Stimulated activated CD8-positive, alpha-beta memory T cell treated with anti-CD3 and anti-CD28 coated beads, Interleukin-12 subunit alpha, Interleukin-12 subunit beta, amount 100 ng/mL, for 24 hours (primary cell): ENCODE measurements at regions not wholly inside any gene's neighbourhood (a gene's known extent, or its start where the extent isn't known, plus 50 kb on each side); places are given as distances from the start of the nearest gene placed in this dataset.

Experiments used
- DNase-seq: peaks from one replicate; pipeline ENCODE4 v3.0.0-alpha.2; 2020; ENCODE audit errors: extremely low read depth

- no peak for DNase-seq
Measured at GRCh38 chr2:17070711-17071110, 405.1 kb upstream of the CYRIA start.

- DNase-seq = no peak
Measured at GRCh38 chr2:17069564-17069963, 403.9 kb upstream of the CYRIA start.

- DNase-seq = no peak
Measured at GRCh38 chr2:17068021-17068420, 402.4 kb upstream of the CYRIA start.

DNA sequence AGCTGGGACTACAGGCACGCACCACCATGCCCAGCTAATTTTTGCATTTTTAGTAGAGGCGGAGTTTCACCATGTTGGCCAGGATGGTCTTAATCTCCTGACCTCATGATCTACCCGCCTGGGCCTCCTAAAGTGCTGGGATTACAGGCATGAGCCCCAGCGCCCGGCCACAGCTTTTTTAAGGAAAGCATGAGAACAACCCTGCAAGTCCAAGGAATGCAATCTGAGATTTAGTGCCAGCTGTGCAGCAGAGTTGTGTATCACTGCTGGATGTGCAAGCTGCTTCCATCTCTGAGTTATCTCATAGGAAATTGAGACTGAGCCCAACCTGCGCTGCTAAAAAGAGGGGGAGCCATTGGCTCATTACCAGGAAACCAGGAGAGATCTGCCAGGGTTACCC lies 399.9 kb upstream of the CYRIA start:
- DNase-seq = no peak

DNA sequence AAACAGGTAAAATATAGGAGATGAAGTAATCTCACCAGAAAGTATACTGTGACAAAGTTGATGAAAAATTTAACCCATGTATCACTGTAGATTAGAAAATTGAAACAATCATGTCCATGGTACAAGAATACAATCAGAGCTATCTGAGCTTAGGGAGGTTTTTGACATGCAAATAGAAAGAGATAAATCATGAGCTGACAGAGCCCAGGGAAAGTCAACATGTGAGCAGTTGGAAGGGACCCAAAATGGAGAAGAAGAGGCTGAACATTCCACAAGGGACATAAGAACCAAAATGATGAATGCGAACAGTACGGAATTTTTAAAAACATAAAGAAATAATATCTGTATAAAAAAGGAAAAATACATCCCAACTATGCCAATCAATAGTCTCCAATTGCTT lies 395.4 kb upstream of the CYRIA start:
- DNase-seq = no peak

DNA sequence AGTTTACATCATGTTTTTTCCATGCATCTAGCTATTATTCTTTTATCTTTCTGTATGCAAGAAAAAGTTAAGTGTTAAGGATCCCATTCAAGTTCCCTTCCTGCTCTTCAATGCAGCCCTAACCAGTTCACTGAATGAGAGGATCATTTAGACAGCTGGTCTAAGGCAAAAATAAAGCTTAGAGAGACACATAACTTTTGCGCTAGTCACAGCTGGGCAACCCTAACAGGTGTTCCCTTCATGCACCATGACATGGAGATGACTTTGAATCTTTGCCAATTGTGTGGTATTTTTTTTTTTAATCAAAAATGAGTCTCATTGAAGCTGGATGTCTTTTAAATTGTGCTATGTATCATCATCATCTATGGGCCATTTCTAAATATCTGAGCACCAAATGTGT lies 393.8 kb upstream of the CYRIA start:
- no peak for DNase-seq

DNA sequence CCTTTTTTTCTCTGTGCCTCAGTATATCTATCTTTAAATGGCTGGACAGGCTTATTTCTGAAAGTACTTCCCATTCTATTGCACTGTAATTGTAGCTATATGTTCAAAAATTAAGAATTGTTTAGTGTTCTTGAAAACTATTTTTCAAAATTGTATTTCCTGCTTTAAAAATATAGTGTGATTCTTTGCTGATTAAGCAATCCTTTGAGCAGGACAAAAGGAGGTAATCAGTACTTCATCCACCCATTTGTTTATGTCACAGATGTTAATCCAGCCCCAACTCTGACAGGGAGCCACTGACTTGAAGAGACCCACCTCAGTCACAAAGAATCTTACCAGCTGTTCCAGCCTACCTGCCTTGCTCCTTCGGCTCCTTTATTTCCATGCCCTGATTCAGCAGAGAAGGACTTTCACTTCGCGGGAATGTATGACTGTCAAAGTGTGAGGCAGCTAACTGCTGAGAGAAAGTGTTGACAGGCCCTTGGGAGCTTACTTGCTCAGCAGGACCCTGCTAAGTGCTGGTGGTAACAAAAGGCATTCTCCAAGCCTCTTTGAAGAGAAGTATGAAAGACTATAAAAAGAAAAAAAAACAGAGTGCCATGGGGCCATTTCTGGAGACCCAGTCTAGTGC lies 393.3 kb upstream of the CYRIA start:
- DNase-seq = no peak

DNA sequence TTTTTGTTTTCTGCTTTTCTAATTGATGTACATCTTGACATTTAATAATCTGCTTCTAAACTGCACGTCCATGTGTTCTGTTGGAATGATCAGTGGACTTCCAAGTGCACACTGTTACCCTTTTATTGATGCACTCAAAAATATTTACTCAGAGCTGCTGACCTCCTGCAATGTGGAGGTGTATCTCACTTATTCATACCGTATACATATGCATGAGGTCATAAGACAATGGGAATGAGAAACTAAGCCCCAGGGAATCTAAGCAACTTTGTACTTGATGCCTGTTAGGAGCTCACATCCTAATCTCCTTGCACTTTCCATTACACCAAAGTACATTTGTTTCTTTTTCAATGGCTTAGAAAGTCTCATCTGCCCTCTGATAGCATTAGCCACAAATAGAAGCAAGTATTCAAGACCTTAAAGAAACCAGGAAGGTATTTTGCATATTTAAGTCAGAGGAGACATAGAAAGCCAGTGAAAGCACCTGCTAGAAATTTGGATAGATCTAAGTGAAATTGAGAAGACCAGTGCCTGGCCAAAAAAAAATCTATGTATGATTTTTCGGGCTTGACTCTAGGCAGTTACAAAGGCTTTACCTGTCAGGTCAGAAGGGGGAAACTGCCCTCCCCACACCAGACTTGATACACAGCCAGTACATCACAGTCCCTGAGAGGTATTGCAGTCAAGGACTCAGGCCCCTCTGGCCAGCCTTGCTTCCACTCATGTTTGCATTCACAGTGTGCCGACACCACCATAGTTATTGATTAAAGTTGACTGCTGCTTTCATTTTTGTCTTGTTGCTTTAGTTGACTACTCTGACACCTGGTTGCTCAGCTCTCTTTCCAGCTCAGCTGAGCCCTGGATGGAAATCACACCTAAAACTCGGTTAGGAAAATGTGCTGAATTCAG lies 391.7 kb upstream of the CYRIA start:
- DNase-seq = no peak

- DNase-seq = no peak
Measured at GRCh38 chr2:17056236-17056635, 390.6 kb upstream of the CYRIA start.

DNA sequence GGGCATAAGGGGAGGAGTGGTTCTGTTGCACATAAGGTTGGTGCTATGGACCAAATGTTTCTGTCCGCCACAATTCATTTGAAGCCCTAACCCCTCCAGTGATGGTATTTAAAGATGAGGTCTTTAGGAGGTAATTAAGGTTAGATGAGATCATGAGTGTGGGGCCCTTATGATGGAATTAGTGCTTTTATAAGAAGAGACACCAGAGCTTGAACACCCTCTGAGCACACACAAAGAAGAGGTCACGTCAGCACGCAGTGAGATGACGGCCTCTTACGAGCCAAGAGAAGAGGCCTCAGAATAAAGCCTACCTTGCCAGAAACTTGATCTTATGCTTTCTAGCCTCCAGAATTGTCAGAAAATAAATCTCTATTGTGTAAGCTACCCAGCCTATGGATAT lies 386.4 kb upstream of the CYRIA start:
- no peak for DNase-seq

GRCh38 chr2:17051538-17051937 lies 385.9 kb upstream of the CYRIA start:
- DNase-seq = no peak

DNA sequence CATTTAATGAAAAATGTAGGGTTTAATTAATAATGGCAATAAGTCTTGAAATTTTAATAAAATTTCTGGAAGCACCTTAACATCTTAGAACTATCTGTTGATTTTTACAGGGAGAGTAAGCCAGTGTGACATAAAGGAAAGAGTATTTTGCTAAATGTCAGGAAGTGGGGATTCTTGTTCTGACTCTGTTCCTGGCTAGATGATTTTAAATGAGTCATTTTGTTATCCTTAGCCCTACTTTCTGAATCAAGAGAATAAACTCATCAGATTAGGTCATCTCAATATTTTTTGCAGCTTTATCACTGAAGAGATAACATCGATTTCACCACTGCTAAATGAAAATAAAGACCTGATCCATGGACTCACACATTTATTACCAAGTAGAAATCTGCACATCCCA lies 377.5 kb upstream of the CYRIA start:
- no peak for DNase-seq

DNA sequence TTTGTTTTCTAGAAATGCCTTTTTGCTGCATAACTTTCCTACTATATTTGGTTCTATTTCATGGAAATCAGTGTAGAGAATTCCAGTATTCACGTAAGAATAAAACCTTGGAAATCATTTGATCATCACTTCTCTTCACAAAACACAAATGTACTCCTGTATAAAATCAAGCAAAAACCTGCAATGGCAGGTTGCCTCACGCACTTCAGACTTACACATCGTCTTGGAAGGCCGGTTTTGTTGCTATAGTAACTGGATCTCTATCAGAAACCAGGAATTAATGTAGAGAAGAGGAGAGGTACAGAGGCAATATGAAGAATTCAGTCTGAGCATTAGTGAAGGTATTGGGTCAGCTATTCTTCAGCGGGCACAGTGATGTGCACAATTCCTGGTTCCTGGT lies 370.7 kb upstream of the CYRIA start:
- no peak for DNase-seq

- DNase-seq = no peak
Measured at GRCh38 chr2:17035010-17035409, 369.4 kb upstream of the CYRIA start.

DNA sequence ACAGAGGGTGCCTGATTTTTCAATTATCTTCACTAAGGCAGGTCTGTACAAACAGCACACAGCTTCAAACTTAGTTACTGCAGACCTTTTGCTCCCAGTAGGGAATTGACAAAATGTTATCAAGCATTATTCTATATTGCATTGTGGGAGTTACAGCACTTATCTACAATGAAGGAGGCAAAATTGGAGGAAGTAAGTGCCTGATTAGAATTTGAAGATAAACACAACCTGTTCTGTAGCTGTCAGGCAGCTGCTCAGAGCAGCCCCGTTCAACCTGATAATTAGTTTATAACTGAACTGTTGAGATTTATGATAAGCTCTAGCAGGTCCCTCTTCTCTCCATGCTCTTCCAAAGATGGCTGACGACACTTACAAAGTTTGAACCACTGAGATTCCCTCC lies 364.4 kb upstream of the CYRIA start:
- no peak for DNase-seq

DNA sequence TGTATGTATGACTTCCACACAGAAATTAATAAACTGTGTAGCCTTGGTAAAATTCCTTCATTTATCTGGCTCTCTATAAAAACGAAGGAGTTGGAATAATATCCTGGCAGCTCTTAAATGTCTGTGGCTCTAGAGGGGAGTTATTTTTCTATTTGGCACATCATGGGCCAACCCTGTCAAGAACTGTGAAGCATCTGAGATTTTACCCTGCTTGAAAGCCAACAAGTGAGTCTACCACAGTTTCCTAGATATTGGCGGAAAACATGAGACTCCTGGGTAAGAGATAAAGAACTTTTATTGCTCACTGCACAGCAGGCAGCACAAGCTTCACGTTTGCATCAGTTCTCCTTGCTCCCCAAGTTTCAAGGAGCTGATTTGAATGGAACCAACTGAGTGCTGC lies 346.7 kb upstream of the CYRIA start:
- no peak for DNase-seq

GRCh38 chr2:17010104-17010503 lies 344.5 kb upstream of the CYRIA start:
- no peak for DNase-seq

DNA sequence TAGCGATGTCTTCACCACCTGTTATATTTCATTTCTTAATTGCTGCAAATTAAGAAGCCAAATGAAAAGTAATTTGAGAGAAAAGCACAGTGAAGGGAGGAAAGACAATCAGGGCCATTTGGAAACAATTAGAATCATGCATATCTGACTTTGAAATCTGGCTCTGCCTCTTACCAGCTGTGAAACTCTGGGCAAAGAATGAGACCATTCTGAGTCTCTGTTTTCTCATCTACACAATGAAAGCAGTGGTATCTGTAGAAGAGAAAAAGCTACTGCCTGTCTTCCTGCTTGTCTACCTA lies 334.5 kb upstream of the CYRIA start:
- no peak for DNase-seq

GRCh38 chr2:16999347-17000183 lies 333.9 kb upstream of the CYRIA start:
- no peak for DNase-seq

DNA sequence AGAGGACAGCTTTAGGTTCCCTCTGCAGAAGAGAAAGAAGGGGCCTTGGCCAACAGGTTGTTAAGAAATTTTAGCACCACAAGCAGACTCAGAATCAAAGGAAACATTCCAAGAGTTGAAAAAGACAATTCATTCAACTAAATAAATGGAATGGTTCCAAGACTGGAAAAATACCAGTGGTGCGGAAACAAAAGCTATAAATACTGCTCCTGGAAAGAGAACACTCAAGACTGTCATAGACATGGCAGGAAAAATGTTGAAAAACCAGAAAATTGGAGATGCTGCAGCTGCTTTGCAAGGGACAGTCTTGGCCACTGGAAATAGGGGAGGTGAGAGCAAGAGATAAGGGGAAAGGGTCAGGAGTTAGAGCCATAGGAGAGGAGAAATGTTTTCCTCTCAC lies 312.7 kb upstream of the CYRIA start:
- DNase-seq = no peak

GRCh38 chr2:16974688-16975087 lies 309.1 kb upstream of the CYRIA start:
- DNase-seq = no peak

- no peak for DNase-seq
Measured at GRCh38 chr2:16973586-16974286, 308.1 kb upstream of the CYRIA start.
